H9 (cell line): ENCODE measurements at regions not wholly inside any gene's neighbourhood (a gene's known extent, or its start where the extent isn't known, plus 50 kb on each side); places are given as distances from the start of the nearest gene placed in this dataset.

Experiments used
- DNase-seq: peaks from one replicate; pipeline ENCODE4 v3.0.0-alpha.2; 2017
- H2AFZ ChIP-seq: one replicate; pipeline ENCODE4 v1.6.1; 2013; ENCODE audit warnings: mild to moderate bottlenecking, low read length, control low read depth, moderate library complexity
- H2AK5ac ChIP-seq: 2 replicates; pipeline ENCODE4 v1.6.1; 2013; ENCODE audit warnings: low read length, control low read depth, mixed read lengths; ENCODE audit not compliant: insufficient read length
- H2BK120ac ChIP-seq: one replicate; pipeline ENCODE4 v1.6.1; 2013; ENCODE audit warnings: low read depth, mild to moderate bottlenecking, low read length, control low read depth, inconsistent platforms; ENCODE audit not compliant: poor library complexity, severe bottlenecking
- H2BK12ac ChIP-seq: 2 replicates; pipeline ENCODE4 v1.6.1; 2013; ENCODE audit warnings: low read length, control low read depth, mixed read lengths, low read depth; ENCODE audit not compliant: insufficient read length
- H2BK15ac ChIP-seq: 2 replicates; pipeline ENCODE4 v1.6.1; 2013; ENCODE audit warnings: low read depth, low read length, control low read depth
- H2BK20ac ChIP-seq: one replicate; pipeline ENCODE4 v1.6.1; 2013; ENCODE audit warnings: low read depth, mild to moderate bottlenecking, low read length, control low read depth, inconsistent platforms; ENCODE audit not compliant: poor library complexity, severe bottlenecking
- H2BK5ac ChIP-seq: 2 replicates; pipeline ENCODE4 v1.6.1; 2013; ENCODE audit warnings: low read length, control low read depth, mixed read lengths; ENCODE audit not compliant: insufficient read length
- H3K14ac ChIP-seq: 2 replicates; pipeline ENCODE4 v1.6.1; 2013; ENCODE audit warnings: low read length, control low read depth; ENCODE audit not compliant: insufficient read depth
- H3K18ac ChIP-seq: 2 replicates; pipeline ENCODE4 v1.6.1; 2013; ENCODE audit warnings: low read depth, mild to moderate bottlenecking, mixed read lengths, low read length, control low read depth; ENCODE audit not compliant: insufficient read length
- H3K23ac ChIP-seq: 2 replicates; pipeline ENCODE4 v1.6.1; 2013; ENCODE audit warnings: low read length, control low read depth, mixed read lengths, low read depth; ENCODE audit not compliant: insufficient read length
- H3K23me2 ChIP-seq: 2 replicates; pipeline ENCODE4 v1.6.1; 2013; ENCODE audit warnings: low read depth, mild to moderate bottlenecking, mixed read lengths, low read length, control low read depth; ENCODE audit not compliant: insufficient read length, poor library complexity, severe bottlenecking
- H3K27ac ChIP-seq: 2 replicates; pipeline ENCODE4 v1.5.1; 2013; ENCODE audit warnings: low read length, control low read depth, mixed read lengths, low read depth; ENCODE audit not compliant: insufficient read length
- H3K27me3 ChIP-seq: 2 replicates; pipeline ENCODE4 v1.6.1; 2013; ENCODE audit warnings: low read length, control low read depth, inconsistent platforms; ENCODE audit not compliant: insufficient read depth
- H3K4ac ChIP-seq: 2 replicates; pipeline ENCODE4 v1.6.1; 2013; ENCODE audit warnings: low read depth, mild to moderate bottlenecking, control low read depth, inconsistent platforms, low read length, moderate library complexity
- H3K4me1 ChIP-seq: 2 replicates; pipeline ENCODE4 v1.6.1; 2013; ENCODE audit warnings: low read length, control low read depth, inconsistent platforms; ENCODE audit not compliant: insufficient read depth
- H3K4me2 ChIP-seq: 2 replicates; pipeline ENCODE4 v1.6.1; 2013; ENCODE audit warnings: low read length, control low read depth, mixed read lengths; ENCODE audit not compliant: insufficient read length, insufficient read depth
- H3K56ac ChIP-seq: 2 replicates; pipeline ENCODE4 v1.6.1; 2013; ENCODE audit warnings: low read depth, mild to moderate bottlenecking, mixed read lengths, low read length, control low read depth; ENCODE audit not compliant: insufficient read length
- H3K79me1 ChIP-seq: 2 replicates; pipeline ENCODE4 v1.6.1; 2013; ENCODE audit warnings: low read depth, mild to moderate bottlenecking, moderate library complexity, low read length, control low read depth, inconsistent platforms; ENCODE audit not compliant: insufficient read depth, poor library complexity, severe bottlenecking
- H3K79me2 ChIP-seq: 2 replicates; pipeline ENCODE4 v1.6.1; 2013; ENCODE audit warnings: low read length, control low read depth, inconsistent platforms; ENCODE audit not compliant: insufficient read depth
- H3K9ac ChIP-seq: 2 replicates; pipeline ENCODE4 v1.6.1; 2013; ENCODE audit warnings: low read length, control low read depth, mixed read lengths; ENCODE audit not compliant: insufficient read length; ENCODE audit errors: extremely low read depth
- H3K9me3 ChIP-seq: one replicate; pipeline ENCODE4 v1.6.1; 2013; ENCODE audit warnings: low read depth, low read length, inconsistent platforms; ENCODE audit not compliant: control insufficient read depth
- H3T11ph ChIP-seq: one replicate; pipeline ENCODE4 v1.6.1; 2013; ENCODE audit warnings: mild to moderate bottlenecking, low read length, control low read depth, inconsistent platforms
- H4K20me1 ChIP-seq: one replicate; pipeline ENCODE4 v1.6.1; 2013; ENCODE audit not compliant: control insufficient read depth, insufficient read length, insufficient read depth
- H4K5ac ChIP-seq: 2 replicates; pipeline ENCODE4 v1.6.1; 2013; ENCODE audit warnings: low read depth, mild to moderate bottlenecking, mixed read lengths, low read length, control low read depth; ENCODE audit not compliant: insufficient read length
- H4K8ac ChIP-seq: replicated peaks from 2 replicates; pipeline ENCODE4 v1.6.1; 2013; ENCODE audit warnings: low read length, control low read depth, mixed read lengths, low read depth; ENCODE audit not compliant: insufficient read length
- H4K91ac ChIP-seq: 2 replicates; pipeline ENCODE4 v1.6.1; 2013; ENCODE audit warnings: low read depth, mild to moderate bottlenecking, moderate library complexity, mixed read lengths, low read length, control low read depth; ENCODE audit not compliant: insufficient read length
- H3K27ac Mint-ChIP-seq, 3 experiments: 2 replicates in 2 of 3; 3 replicates in 1 of 3; pipeline ENCODE4 v1.8.0; 2020 to 2021; ENCODE audit warnings: mixed read lengths in 3 of 3, mild to moderate bottlenecking in 1 of 3, moderate library complexity in 1 of 3
- H3K27me3 Mint-ChIP-seq: 2 replicates; pipeline ENCODE4 v1.8.0; 2021; ENCODE audit warnings: low read depth, mild to moderate bottlenecking, moderate library complexity, mixed read lengths
- H3K36me3 Mint-ChIP-seq, 3 experiments: 2 replicates in 2 of 3; 3 replicates in 1 of 3; pipeline ENCODE4 v1.8.0; 2020 to 2021; ENCODE audit warnings: low read depth in 3 of 3, mixed read lengths in 3 of 3; ENCODE audit not compliant: insufficient read depth in 1 of 3
- H3K4me1 Mint-ChIP-seq, 2 experiments: 2 replicates each; pipeline ENCODE4 v1.8.0; 2020; ENCODE audit warnings: mixed read lengths in 2 of 2
- H3K4me3 Mint-ChIP-seq, 2 experiments: 2 replicates in 1 of 2; 3 replicates in 1 of 2; pipeline ENCODE4 v1.8.0; 2020 to 2021; ENCODE audit warnings: mild to moderate bottlenecking in 2 of 2, mixed read lengths in 2 of 2, moderate library complexity in 1 of 2
- H3K9me3 Mint-ChIP-seq, 2 experiments: 2 replicates in 1 of 2; 3 replicates in 1 of 2; pipeline ENCODE4 v1.8.0; 2020; ENCODE audit warnings: mild to moderate bottlenecking in 2 of 2, mixed read lengths in 2 of 2, moderate library complexity in 1 of 2
- CTCF ChIP-seq: fragments of 200-600 bp; sonication (generic); conservative IDR thresholded peaks from 3 replicates; pipeline ENCODE4 v1.8.0; 2021; ENCODE audit warnings: antibody characterized with exemption, mild to moderate bottlenecking
- WGBS: extraction: QIAGEN DNeasy Blood & Tissue Kit; methylation state at CpG from one replicate; pipeline ENCODE4 v1.1.7; 2013; ENCODE audit warnings: missing lambda C conversion rate, low lambda C conversion rate, mixed read lengths; ENCODE audit not compliant: insufficient read length; ENCODE audit errors: extremely low coverage; 5-methylcytosine and 5-hydroxymethylcytosine counted together

- H3K9me3 ChIP-seq: no peaks in the 10 kb centered on the region
- no peak overlapping the region for H2BK120ac ChIP-seq
- H3K9ac ChIP-seq: no peak overlapping the region
- no peak overlapping the region for H2AK5ac ChIP-seq
- H2AFZ ChIP-seq: no peak overlapping the region
- Mint-ChIP-seq H3K27me3 (no peaks in the 10 kb centered on the region), H3K36me3 (no peaks in the 10 kb centered on the region; a peak in 1 of 7 replicates), H3K4me3 (no peak overlapping the region), H3K4me1 (peaks cover 53 to 60% of the 10 kb centered on the region in 2 experiments), H3K9me3 (no peaks in the 10 kb centered on the region), H3K27ac (no peak overlapping the region)
- H2BK15ac ChIP-seq: no peak overlapping the region
- H3K79me2 ChIP-seq: no peaks in the 10 kb centered on the region
- no peak for DNase-seq
- H3K23me2 ChIP-seq: no peaks in the 10 kb centered on the region
- no peak overlapping the region for H3K56ac ChIP-seq
- H3K23ac ChIP-seq: no peak overlapping the region
- no peak overlapping the region for H4K5ac ChIP-seq
- H3K4ac ChIP-seq: no peak overlapping the region
- H4K20me1 ChIP-seq: no peaks in the 10 kb centered on the region
- H3K14ac ChIP-seq: no peak overlapping the region
- no peaks in the 10 kb centered on the region for H3K79me1 ChIP-seq
- H3K4me2 ChIP-seq: no peak overlapping the region
- H2BK20ac ChIP-seq: no peak overlapping the region
- no CpG with 5 or more reads among the region's 5 CpGs for whole genome bisulfite sequencing
- H3K18ac ChIP-seq: no peak overlapping the region
- no peak for TF ChIP-seq CTCF
- no peak overlapping the region for H2BK12ac ChIP-seq
- H4K8ac ChIP-seq: no peak overlapping the region
- H3T11ph ChIP-seq: no peak overlapping the region
- peaks cover 4% of the 10 kb centered on the region; the same call in 1 of the 2 replicates for H3K4me1 ChIP-seq
- H3K27ac ChIP-seq: no peak overlapping the region
- H2BK5ac ChIP-seq: no peak overlapping the region
- no peak overlapping the region for H4K91ac ChIP-seq
- no peaks in the 10 kb centered on the region for H3K27me3 ChIP-seq
Observed at GRCh38 chr4:111652236-111652635, 493.0 kb upstream of the FAM241A start.
